Glutamatergic neuron (in vitro differentiated cells): ENCODE measurements at regions not wholly inside any gene's neighbourhood (a gene's known extent, or its start where the extent isn't known, plus 50 kb on each side); places are given as distances from the start of the nearest gene placed in this dataset.

Experiments used
- DNase-seq: peaks from one replicate; pipeline ENCODE4 v3.0.0; 2022
- H3K27ac Mint-ChIP-seq: one replicate; pipeline ENCODE4 v1.8.0; 2020; ENCODE audit warnings: mild to moderate bottlenecking, mixed read lengths, inconsistent platforms; ENCODE audit not compliant: unreplicated experiment
- H3K27me3 Mint-ChIP-seq: one replicate; pipeline ENCODE4 v1.8.0; 2020; ENCODE audit warnings: mild to moderate bottlenecking, moderate library complexity, mixed read lengths, inconsistent platforms; ENCODE audit not compliant: unreplicated experiment
- H3K36me3 Mint-ChIP-seq: one replicate; pipeline ENCODE4 v1.8.0; 2020; ENCODE audit warnings: mild to moderate bottlenecking, mixed read lengths, inconsistent platforms; ENCODE audit not compliant: unreplicated experiment
- H3K4me1 Mint-ChIP-seq: one replicate; pipeline ENCODE4 v1.8.0; 2020; ENCODE audit warnings: mild to moderate bottlenecking, low read depth, mixed read lengths, inconsistent platforms; ENCODE audit not compliant: unreplicated experiment
- H3K4me3 Mint-ChIP-seq: one replicate; pipeline ENCODE4 v1.8.0; 2020; ENCODE audit warnings: mild to moderate bottlenecking, mixed read lengths, inconsistent platforms; ENCODE audit not compliant: unreplicated experiment
- H3K9me3 Mint-ChIP-seq: one replicate; pipeline ENCODE4 v1.8.0; 2020; ENCODE audit warnings: mild to moderate bottlenecking, moderate library complexity, mixed read lengths, inconsistent platforms; ENCODE audit not compliant: unreplicated experiment
- TF ChIP-seq, protein P1 (sequence below): fragments of 200-600 bp; sonication (generic); IDR thresholded peaks from one replicate; pipeline ENCODE4 v1.5.0; 2021; ENCODE audit not compliant: partially characterized antibody, unreplicated experiment

DNA sequence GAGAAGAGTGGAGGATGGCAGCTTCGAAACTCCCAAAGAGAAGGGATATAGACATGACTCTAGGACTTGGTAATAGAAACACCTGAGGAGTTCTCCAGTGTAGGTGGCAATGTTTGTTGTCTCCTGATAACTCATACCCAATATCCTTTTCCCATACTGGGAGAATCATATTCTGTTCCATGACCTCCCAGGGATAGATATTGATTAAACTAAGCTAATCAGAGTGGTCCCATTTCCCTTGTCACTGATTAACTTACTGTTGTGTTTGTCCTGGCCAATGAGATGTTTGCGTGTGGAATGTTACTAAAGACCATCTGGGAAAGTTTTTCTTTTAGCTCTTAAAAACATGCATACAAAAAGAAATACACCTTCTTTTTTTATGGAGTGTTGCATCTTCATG, 85.6 kb downstream of the RPL22L1 start:
- peaks cover 1% of the 10 kb centered on the region for H3K9me3 Mint-ChIP-seq
- no peaks in the 10 kb centered on the region for H3K36me3 Mint-ChIP-seq
- H3K4me1 Mint-ChIP-seq: no peaks in the 10 kb centered on the region
- H3K4me3 Mint-ChIP-seq: no peak overlapping the region
- no peak overlapping the region for H3K27ac Mint-ChIP-seq
- TF ChIP-seq, protein P1, sequence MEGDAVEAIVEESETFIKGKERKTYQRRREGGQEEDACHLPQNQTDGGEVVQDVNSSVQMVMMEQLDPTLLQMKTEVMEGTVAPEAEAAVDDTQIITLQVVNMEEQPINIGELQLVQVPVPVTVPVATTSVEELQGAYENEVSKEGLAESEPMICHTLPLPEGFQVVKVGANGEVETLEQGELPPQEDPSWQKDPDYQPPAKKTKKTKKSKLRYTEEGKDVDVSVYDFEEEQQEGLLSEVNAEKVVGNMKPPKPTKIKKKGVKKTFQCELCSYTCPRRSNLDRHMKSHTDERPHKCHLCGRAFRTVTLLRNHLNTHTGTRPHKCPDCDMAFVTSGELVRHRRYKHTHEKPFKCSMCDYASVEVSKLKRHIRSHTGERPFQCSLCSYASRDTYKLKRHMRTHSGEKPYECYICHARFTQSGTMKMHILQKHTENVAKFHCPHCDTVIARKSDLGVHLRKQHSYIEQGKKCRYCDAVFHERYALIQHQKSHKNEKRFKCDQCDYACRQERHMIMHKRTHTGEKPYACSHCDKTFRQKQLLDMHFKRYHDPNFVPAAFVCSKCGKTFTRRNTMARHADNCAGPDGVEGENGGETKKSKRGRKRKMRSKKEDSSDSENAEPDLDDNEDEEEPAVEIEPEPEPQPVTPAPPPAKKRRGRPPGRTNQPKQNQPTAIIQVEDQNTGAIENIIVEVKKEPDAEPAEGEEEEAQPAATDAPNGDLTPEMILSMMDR: no peak
- no peaks in the 10 kb centered on the region for H3K27me3 Mint-ChIP-seq
- DNase-seq: no peak

DNA sequence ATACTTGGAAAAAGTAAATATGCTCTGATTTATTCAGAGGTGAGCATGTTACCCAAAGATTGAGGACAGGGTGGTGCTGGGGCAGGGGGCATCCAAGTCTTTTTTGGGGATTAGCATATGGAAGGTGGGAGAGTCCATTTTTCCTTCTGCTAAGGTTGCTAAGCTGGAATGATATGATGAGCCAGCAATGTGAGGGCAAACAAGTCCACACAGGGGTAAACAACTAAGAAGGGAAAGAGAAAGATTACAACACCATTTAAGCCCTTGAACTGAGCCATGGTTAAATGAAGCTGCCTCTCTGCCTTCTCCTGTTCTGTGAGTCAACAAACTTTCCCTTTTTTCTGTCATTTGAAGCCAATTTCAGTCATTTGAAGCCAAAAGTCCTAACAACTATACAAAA, 89.0 kb downstream of the RPL22L1 start:
- H3K27me3 Mint-ChIP-seq: no peaks in the 10 kb centered on the region
- H3K27ac Mint-ChIP-seq: no peak overlapping the region
- no peak overlapping the region for H3K4me3 Mint-ChIP-seq
- TF ChIP-seq, protein P1: no peak
- no peaks in the 10 kb centered on the region for H3K4me1 Mint-ChIP-seq
- no peaks in the 10 kb centered on the region for H3K36me3 Mint-ChIP-seq
- DNase-seq: no peak
- H3K9me3 Mint-ChIP-seq: peaks cover 1% of the 10 kb centered on the region

DNA sequence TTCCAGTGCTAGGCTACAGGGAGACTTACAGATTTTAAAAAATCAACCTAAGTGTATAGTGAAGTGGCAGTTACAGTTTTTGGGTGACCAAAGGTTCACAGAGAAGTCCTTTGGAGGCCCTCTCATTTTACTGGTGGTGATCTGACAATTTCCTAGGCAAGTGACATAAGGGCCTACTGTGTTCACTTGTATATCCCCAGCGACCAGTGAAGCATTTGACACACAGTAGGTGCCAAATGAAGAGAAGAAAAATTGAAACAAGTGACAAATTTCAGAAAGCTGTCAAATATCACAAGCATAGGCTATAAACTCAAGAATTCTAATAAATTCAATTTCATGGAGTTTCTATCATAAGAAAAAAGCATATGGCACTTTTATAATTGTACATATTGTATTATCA, 89.5 kb downstream of the RPL22L1 start:
- H3K9me3 Mint-ChIP-seq: peaks cover under 1% of the 10 kb centered on the region
- no peak overlapping the region for H3K27ac Mint-ChIP-seq
- H3K27me3 Mint-ChIP-seq: no peaks in the 10 kb centered on the region
- H3K4me1 Mint-ChIP-seq: no peaks in the 10 kb centered on the region
- H3K36me3 Mint-ChIP-seq: no peaks in the 10 kb centered on the region
- TF ChIP-seq, protein P1: no peak
- DNase-seq: no peak
- no peak overlapping the region for H3K4me3 Mint-ChIP-seq

DNA sequence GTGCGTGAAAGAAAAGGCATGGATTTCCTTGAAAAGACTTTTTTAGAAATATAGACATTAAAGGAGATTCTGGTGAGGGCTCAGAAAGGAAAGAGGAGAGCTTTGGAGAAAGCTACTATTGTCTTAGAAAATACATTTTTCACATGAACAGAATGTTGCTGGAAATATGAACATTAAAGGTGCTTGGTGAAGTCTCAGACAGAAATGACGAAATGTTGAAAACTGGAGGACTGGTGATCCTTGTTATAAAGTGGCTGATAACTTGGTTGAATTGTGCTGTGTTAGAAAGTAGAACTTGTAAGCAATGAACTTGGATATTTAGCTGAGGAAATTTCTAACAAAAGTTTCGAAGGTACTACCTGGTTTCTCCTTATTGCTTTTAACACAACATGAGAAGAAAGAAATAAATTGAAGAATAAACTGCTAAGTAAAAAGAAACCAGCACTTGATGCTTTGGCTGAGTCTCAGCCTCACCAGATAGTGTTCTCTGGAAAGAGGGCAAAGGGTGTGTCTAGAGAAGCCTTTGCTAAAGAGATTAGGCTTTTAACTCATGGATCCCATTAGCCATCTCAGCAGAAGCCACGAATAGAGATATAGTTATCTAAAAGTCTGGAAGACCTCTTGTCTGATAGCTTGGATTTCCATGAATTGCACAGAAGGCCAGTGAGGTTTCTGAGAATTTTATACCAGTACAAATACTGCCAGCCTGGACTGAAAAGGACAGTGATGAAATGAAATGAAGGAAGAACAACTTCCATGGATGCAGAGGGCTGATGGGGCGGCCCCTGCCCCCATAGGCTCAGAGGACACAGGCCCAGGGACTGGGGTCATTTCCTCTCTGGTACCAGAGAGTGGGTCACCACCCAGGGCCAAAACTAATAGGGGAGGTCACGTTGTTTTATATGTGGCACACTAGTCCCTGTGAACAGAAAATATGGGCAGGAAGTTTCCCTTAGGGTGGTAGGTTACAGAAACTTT, 91.5 kb downstream of the RPL22L1 start:
- Mint-ChIP-seq H3K36me3 (no peaks in the 10 kb centered on the region), H3K9me3 (no peaks in the 10 kb centered on the region), H3K4me1 (no peaks in the 10 kb centered on the region), H3K27me3 (peaks cover 2% of the 10 kb centered on the region), H3K4me3 (no peak overlapping the region), H3K27ac (no peak overlapping the region)
- TF ChIP-seq, protein P1: no peak
- no peak for DNase-seq

DNA sequence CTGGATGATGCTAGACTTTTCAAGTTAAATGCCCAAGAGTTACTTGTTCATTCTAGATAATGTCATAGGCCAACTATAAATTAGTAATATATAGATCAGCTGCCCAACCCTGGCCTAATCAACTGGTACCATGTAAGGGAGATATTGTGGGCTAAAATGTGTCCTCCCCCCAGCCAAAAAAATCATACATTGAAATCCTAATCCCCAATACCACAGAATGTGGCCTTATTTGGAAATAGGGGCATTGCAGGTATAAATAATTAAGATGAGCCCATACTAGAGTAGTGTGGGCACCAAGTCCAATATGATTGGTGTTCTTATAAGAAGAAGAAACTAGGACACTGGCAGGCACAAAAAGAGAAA, 92.5 kb downstream of the RPL22L1 start:
- H3K27ac Mint-ChIP-seq: no peak overlapping the region
- no peaks in the 10 kb centered on the region for H3K36me3 Mint-ChIP-seq
- TF ChIP-seq, protein P1: no peak
- no peak overlapping the region for H3K4me3 Mint-ChIP-seq
- no peak for DNase-seq
- no peaks in the 10 kb centered on the region for H3K9me3 Mint-ChIP-seq
- no peaks in the 10 kb centered on the region for H3K4me1 Mint-ChIP-seq
- H3K27me3 Mint-ChIP-seq: peaks cover 2% of the 10 kb centered on the region
